GM13977 (cell line): ENCODE measurements at regions not wholly inside any gene's neighbourhood (a gene's known extent, or its start where the extent isn't known, plus 50 kb on each side); places are given as distances from the start of the nearest gene placed in this dataset.
"Not testable (repeated sequence)": the region's sequence is repeated elsewhere in the genome, so short reads cannot be mapped to it uniquely, and the experiment has no call there.

ENCODE experiments used
- DNase-seq: peaks from one replicate; pipeline ENCODE4 v3.0.0; 2012; ENCODE audit warnings: low spot score
- CTCF ChIP-seq: IDR thresholded peaks from 2 replicates; pipeline ENCODE4 v1.5.1; 2012; ENCODE audit warnings: mild to moderate bottlenecking, control low read depth; ENCODE audit not compliant: insufficient read depth; ENCODE audit errors: extremely low read depth, missing control alignments
- in situ Hi-C: fragments of 300-500 bp; cut with MboI; formaldehyde crosslinking; loops from one replicate; pipeline ENCODE4 v1.12.0; 2022; ENCODE audit warnings: low sequenced_read_pairs, low pct_unique_long_range_greater_than_20kb, mixed read lengths, inconsistent platforms; ENCODE audit not compliant: unreplicated experiment

GRCh38 chr7:67301667-67302066 lies 305.0 kb downstream of the TYW1 start:
- no peak for DNase-seq
- in situ Hi-C loops = loop anchor here (25.0 kb wide), 1 partner anchor 264 kb away; no protein-coding TSS in a partner anchor
- no peak for TF ChIP-seq CTCF

- no peak for TF ChIP-seq CTCF
- DNase-seq = peak; percentile 96
- in situ Hi-C loops = loop anchor here (25.0 kb wide), 1 partner anchor 265 kb away; no protein-coding TSS in a partner anchor
Observed at GRCh38 chr7:67302113-67303039, 305.7 kb downstream of the TYW1 start.

- in situ Hi-C loops = loop anchor here (25.0 kb wide), 1 partner anchor 268 kb away; no protein-coding TSS in a partner anchor
- DNase-seq = not testable (repeated sequence)
Observed at GRCh38 chr7:67304846-67305245, 308.2 kb downstream of the TYW1 start.

GRCh38 chr7:67306331-67306730 lies 309.7 kb downstream of the TYW1 start:
- no peak for TF ChIP-seq CTCF
- DNase-seq = no peak
- in situ Hi-C loops = loop anchor here (25.0 kb wide), 1 partner anchor 269 kb away; no protein-coding TSS in a partner anchor

- DNase-seq = no peak
- TF ChIP-seq CTCF = no peak
- in situ Hi-C loops = loop anchor here (25.0 kb wide), 1 partner anchor 273 kb away; no protein-coding TSS in a partner anchor
Observed at GRCh38 chr7:67309764-67310549, 313.3 kb downstream of the TYW1 start.

- in situ Hi-C loops = loop anchor here (25.0 kb wide), 1 partner anchor 275 kb away; no protein-coding TSS in a partner anchor
Observed at GRCh38 chr7:67311901-67312300, 315.3 kb downstream of the TYW1 start.

More at GRCh38 chr7:67311901-67312300, 315.3 kb downstream of the TYW1 start:
- no peak for TF ChIP-seq CTCF
- DNase-seq = no peak
